Ammon's horn (tissue), 1 donor: ENCODE measurements at regions not wholly inside any gene's neighbourhood (a gene's known extent, or its start where the extent isn't known, plus 50 kb on each side); places are given as distances from the start of the nearest gene placed in this dataset.
A peak's percentile ranks its signal among the peaks of the same experiment; 100 is the strongest.

Experiments used
- DNase-seq: peaks from one replicate; pipeline ENCODE4 v3.0.0-alpha.2; 2016; ENCODE audit warnings: low spot score

GRCh38 chr11:45440111-45440510 lies 154.0 kb upstream of the SYT13 start:
- no peak for DNase-seq

GRCh38 chr11:45436966-45437365 lies 150.8 kb upstream of the SYT13 start:
- no peak for DNase-seq

- no peak for DNase-seq
Observed at GRCh38 chr11:45436118-45436517, 150.0 kb upstream of the SYT13 start.

GRCh38 chr11:45435706-45436105 lies 149.6 kb upstream of the SYT13 start:
- DNase-seq, result no peak

- DNase-seq, result no peak
Observed at GRCh38 chr11:45432910-45433309, 146.8 kb upstream of the SYT13 start.

- DNase-seq, result no peak
Observed at GRCh38 chr11:45432100-45432499, 146.0 kb upstream of the SYT13 start.

- no peak for DNase-seq
Observed at GRCh38 chr11:45431046-45432018, 145.2 kb upstream of the SYT13 start.

GRCh38 chr11:45430361-45430760 lies 144.2 kb upstream of the SYT13 start:
- no peak for DNase-seq

- DNase-seq, result no peak
Observed at GRCh38 chr11:45429719-45430118, 143.6 kb upstream of the SYT13 start.

- DNase-seq, result no peak
Observed at GRCh38 chr11:45428541-45429230, 142.5 kb upstream of the SYT13 start.

GRCh38 chr11:45428116-45428515 lies 142.0 kb upstream of the SYT13 start:
- no peak for DNase-seq

- no peak for DNase-seq
Observed at GRCh38 chr11:45424411-45425180, 138.5 kb upstream of the SYT13 start.

- peak; percentile 40 for DNase-seq
Observed at GRCh38 chr11:45423475-45424120, 137.5 kb upstream of the SYT13 start.

- DNase-seq, result no peak
Observed at GRCh38 chr11:45423036-45423435, 136.9 kb upstream of the SYT13 start.

GRCh38 chr11:45414088-45414487 lies 127.9 kb upstream of the SYT13 start:
- no peak for DNase-seq

GRCh38 chr11:45413156-45413858 lies 127.2 kb upstream of the SYT13 start:
- no peak for DNase-seq

- no peak for DNase-seq
Observed at GRCh38 chr11:45412521-45412920, 126.4 kb upstream of the SYT13 start.

GRCh38 chr11:45412051-45412471 lies 125.9 kb upstream of the SYT13 start:
- DNase-seq, result no peak

- DNase-seq, result peak; percentile 37
Observed at GRCh38 chr11:45411228-45411946, 125.2 kb upstream of the SYT13 start.

GRCh38 chr11:45410391-45411227 lies 124.5 kb upstream of the SYT13 start:
- DNase-seq, result no peak
